Pancreas (tissue), 10 donors: ENCODE measurements at regions not wholly inside any gene's neighbourhood (a gene's known extent, or its start where the extent isn't known, plus 50 kb on each side); places are given as distances from the start of the nearest gene placed in this dataset.

ENCODE experiments used
- ATAC-seq, 4 donors: fragments of 200-7000 bp; cut with Tn5 transposase; one replicate each; pipeline versions ENCODE4 v1.8.0 to v1.9.1; 2020; ENCODE audit warnings: mild to moderate bottlenecking in 4 of 4, moderate library complexity in 4 of 4
- DNase-seq, 6 donors: peaks; one replicate each; pipeline ENCODE4 v3.0.0-alpha.2; 2020
- FAIRE-seq: peaks from 2 replicates; lab custom pipeline; 2012; peaks lifted over from hg19 to GRCh38; lab: Jason Lieb, UNC
- H3K27ac ChIP-seq, 4 donors: fragments of 200-600 bp; sonication (generic); 1 replicate in 3 of 4; 2 replicates in 1 of 4; pipeline versions ENCODE4 v1.5.0 to v1.8.0; 2020
- H3K27me3 ChIP-seq, 4 donors: fragments of 200-600 bp; one replicate each; pipeline ENCODE4 v1.8.0; 2021
- H3K36me3 ChIP-seq, 3 donors: fragments of 200-600 bp; sonication (generic) in 1 of 3; one replicate each; pipeline versions ENCODE4 v1.5.0 to v1.8.0; 2020 to 2021
- H3K4me1 ChIP-seq, 3 donors: fragments of 200-600 bp; one replicate each; pipeline ENCODE4 v1.8.0; 2021
- H3K4me3 ChIP-seq, 4 donors: fragments of 200-600 bp; sonication (generic) in 2 of 4; one replicate each; pipeline versions ENCODE4 v1.5.0 to v1.8.0; 2020 to 2021
- H3K9me3 ChIP-seq, 4 donors: fragments of 200-600 bp; one replicate each; pipeline ENCODE4 v1.8.0; 2021
- CTCF ChIP-seq, 4 donors: fragments of 200-600 bp; sonication (generic) in 3 of 4; IDR thresholded peaks; one replicate each; pipeline versions ENCODE4 v1.5.0 to v1.8.0; 2021; ENCODE audit warnings: antibody characterized with exemption in 4 of 4
- WGBS, 2 donors: extraction: QIAGEN DNeasy Blood & Tissue Kit; methylation state at CpG; one replicate each; pipeline ENCODE4 v1.1.7; 2013; 5-methylcytosine and 5-hydroxymethylcytosine counted together
- intact Hi-C, 3 donors: fragments of 100-400 bp; cut with DNase I; formaldehyde crosslinking; loops; one replicate each; pipeline versions ENCODE4 v1.11.1 to v1.14.2; 2022
- donor health status: healthy with polysubstance abuse.
- donor health status: DM: no; HTN: no; CAD: no; lungs with moderate emphysema.
- donor health status: DM: no; HTN: no; CAD: no.
- donor health status: control.
- donor health status: control.
- donor health status: Bipolar disorder and iron deficiency.
- donor health status: DM: yes; HTN: yes; CAD: no.
- donor health status: DM: no; HTN: no; CAD: no.
- donor health status: DM: no; HTN: no; CAD: no.
- donor health status: DM: yes; HTN: yes; CAD: no.

GRCh38 chr15:79598639-79599038 is 166.5 kb downstream of the MINAR1 start:
- Histone ChIP-seq H3K27ac (no peak overlapping the region), H3K4me1 (no peaks in the 10 kb centered on the region), H3K27me3 (no peaks in the 10 kb centered on the region), H3K4me3 (no peak overlapping the region), H3K9me3 (no peaks in the 10 kb centered on the region), H3K36me3 (no peaks in the 10 kb centered on the region)
- 71 to 93% methylated on average over 1 of the region's 1 CpG for WGBS, 2 donors
- no peak for DNase-seq
- no peak for FAIRE-seq
- no peak for TF ChIP-seq CTCF (IDR thresholded peaks at IDR 0.05)
- intact Hi-C loops = no loop called here
- peak in 3 of 4 donors; percentile 48 to 53 (median 53) for ATAC-seq

- DNase-seq (no peak), ATAC-seq (no peak), FAIRE-seq (no peak)
- Histone ChIP-seq H3K4me1 (no peaks in the 10 kb centered on the region), H3K27ac (no peak overlapping the region), H3K36me3 (no peaks in the 10 kb centered on the region), H3K27me3 (no peaks in the 10 kb centered on the region), H3K9me3 (no peaks in the 10 kb centered on the region), H3K4me3 (no peak overlapping the region)
- WGBS, 2 donors = 79 to 80% methylated on average over 7 of the region's 7 CpGs
- TF ChIP-seq CTCF (IDR thresholded peaks at IDR 0.05) = no peak
- intact Hi-C loops = no loop called here
Observed at GRCh38 chr15:79601405-79602086, 169.4 kb downstream of the MINAR1 start.

- no peak for TF ChIP-seq CTCF (IDR thresholded peaks at IDR 0.05)
- 84 to 88% methylated on average over 4 of the region's 4 CpGs for WGBS, 2 donors
- Histone ChIP-seq H3K9me3 (no peaks in the 10 kb centered on the region), H3K36me3 (no peaks in the 10 kb centered on the region), H3K4me1 (no peaks in the 10 kb centered on the region), H3K4me3 (no peak overlapping the region), H3K27ac (no peak overlapping the region), H3K27me3 (no peaks in the 10 kb centered on the region)
- intact Hi-C loops = no loop called here
- FAIRE-seq (no peak), DNase-seq (no peak), ATAC-seq (no peak)
Observed at GRCh38 chr15:79602180-79602579, 170.0 kb downstream of the MINAR1 start.

- Histone ChIP-seq H3K27me3 (no peaks in the 10 kb centered on the region), H3K27ac (no peak overlapping the region), H3K4me3 (no peak overlapping the region), H3K36me3 (no peaks in the 10 kb centered on the region), H3K9me3 (no peaks in the 10 kb centered on the region), H3K4me1 (no peaks in the 10 kb centered on the region)
- intact Hi-C loops = no loop called here
- no peak for ATAC-seq
- no peak for FAIRE-seq
- TF ChIP-seq CTCF (IDR thresholded peaks at IDR 0.05) = no peak
- no peak for DNase-seq
Observed at GRCh38 chr15:79602731-79603130, 170.6 kb downstream of the MINAR1 start.

GRCh38 chr15:79606831-79607355 is 174.8 kb downstream of the MINAR1 start:
- Histone ChIP-seq H3K27me3 (no peaks in the 10 kb centered on the region), H3K4me1 (no peaks in the 10 kb centered on the region), H3K36me3 (no peaks in the 10 kb centered on the region), H3K4me3 (no peak overlapping the region), H3K27ac (no peak overlapping the region), H3K9me3 (no peaks in the 10 kb centered on the region)
- FAIRE-seq = no peak
- DNase-seq = no peak
- intact Hi-C loops = no loop called here
- TF ChIP-seq CTCF (IDR thresholded peaks at IDR 0.05) = no peak
- no peak for ATAC-seq
- 88 to 91% methylated on average over 5 of the region's 5 CpGs for WGBS, 2 donors
